T-helper 2 cell treated with Interferon-gamma antibody and Interleukin-4, amounts not matched to agents 100 ng/mL and 5 ng/mL, for 36 hours (primary cell): ENCODE measurements at regions not wholly inside any gene's neighbourhood (a gene's known extent, or its start where the extent isn't known, plus 50 kb on each side); places are given as distances from the start of the nearest gene placed in this dataset.

Source experiments
- intact Hi-C: fragments of 100-400 bp; cut with micrococcal nuclease; formaldehyde crosslinking; loops from one replicate; pipeline ENCODE4 v1.15.1; 2023

- intact Hi-C loops: loop anchor here (2.0 kb wide), 1 partner anchor 17 kb away; no protein-coding TSS in a partner anchor
Measured at GRCh38 chr1:193552274-193552673, 365.9 kb upstream of the B3GALT2 start.

- intact Hi-C loops: no loop called here
Measured at GRCh38 chr1:193549081-193549480, 362.7 kb upstream of the B3GALT2 start.

- intact Hi-C loops: no loop called here
Measured at GRCh38 chr1:193545171-193545570, 358.8 kb upstream of the B3GALT2 start.

- intact Hi-C loops: no loop called here
Measured at GRCh38 chr1:193543259-193543658, 356.8 kb upstream of the B3GALT2 start.

GRCh38 chr1:193542690-193543089 is 356.3 kb upstream of the B3GALT2 start:
- intact Hi-C loops: no loop called here

- intact Hi-C loops: no loop called here
Measured at GRCh38 chr1:193540511-193540910, 354.1 kb upstream of the B3GALT2 start.

- intact Hi-C loops: loop anchor here (5.0 to 10.0 kb wide), 5 partner anchors 67 to 733 kb away; partner anchors contain the start of genes CDC73, RGS2, RO60 and UCHL5
Measured at GRCh38 chr1:193539731-193540459, 353.5 kb upstream of the B3GALT2 start.

- intact Hi-C loops: loop anchor here (5.0 to 10.0 kb wide), 5 partner anchors 69 to 731 kb away; partner anchors contain the start of genes CDC73, RGS2, RO60 and UCHL5
Measured at GRCh38 chr1:193538680-193539079, 352.3 kb upstream of the B3GALT2 start.

GRCh38 chr1:193538003-193538354 is 351.6 kb upstream of the B3GALT2 start:
- intact Hi-C loops: loop anchor here (5.0 to 10.0 kb wide), 5 partner anchors 69 to 731 kb away; partner anchors contain the start of genes CDC73, RGS2, RO60 and UCHL5

GRCh38 chr1:193537266-193538002 is 351.0 kb upstream of the B3GALT2 start:
- intact Hi-C loops: loop anchor here (1.0 to 10.0 kb wide), 10 partner anchors 32 to 730 kb away; partner anchors contain the start of genes CDC73, RGS2, RO60 and UCHL5

- intact Hi-C loops: loop anchor here (10.0 kb wide), 1 partner anchor 479 kb away; the partner anchor contains the start of genes RO60 and UCHL5
Measured at GRCh38 chr1:193533853-193534252, 347.4 kb upstream of the B3GALT2 start.

- intact Hi-C loops: no loop called here
Measured at GRCh38 chr1:193525917-193526710, 339.7 kb upstream of the B3GALT2 start.

GRCh38 chr1:193525411-193525810 is 339.0 kb upstream of the B3GALT2 start:
- intact Hi-C loops: no loop called here

GRCh38 chr1:193524616-193525015 is 338.2 kb upstream of the B3GALT2 start:
- intact Hi-C loops: no loop called here

- intact Hi-C loops: no loop called here
Measured at GRCh38 chr1:193524021-193524420, 337.6 kb upstream of the B3GALT2 start.

- intact Hi-C loops: no loop called here
Measured at GRCh38 chr1:193520472-193520871, 334.1 kb upstream of the B3GALT2 start.

- intact Hi-C loops: no loop called here
Measured at GRCh38 chr1:193519922-193520321, 333.5 kb upstream of the B3GALT2 start.

- intact Hi-C loops: no loop called here
Measured at GRCh38 chr1:193516755-193517388, 330.5 kb upstream of the B3GALT2 start.

- intact Hi-C loops: no loop called here
Measured at GRCh38 chr1:193514397-193514796, 328.0 kb upstream of the B3GALT2 start.

GRCh38 chr1:193513032-193513431 is 326.6 kb upstream of the B3GALT2 start:
- intact Hi-C loops: no loop called here

GRCh38 chr1:193504920-193505319 is 318.5 kb upstream of the B3GALT2 start:
- intact Hi-C loops: no loop called here
